Heart left ventricle (tissue), 13 donors: ENCODE measurements at regions not wholly inside any gene's neighbourhood (a gene's known extent, or its start where the extent isn't known, plus 50 kb on each side); places are given as distances from the start of the nearest gene placed in this dataset.

Experiments
- POLR2A ChIP-seq, 2 donors: fragments of 450-650 bp; IDR thresholded peaks; one replicate each; pipeline ENCODE4 v1.6.1; 2017; ENCODE audit warnings: antibody characterized with exemption in 2 of 2, mild to moderate bottlenecking in 2 of 2, moderate library complexity in 2 of 2
- TF ChIP-seq, protein P1 (sequence below), 12 donors: fragments of 200-600 bp; sonication (generic) in 4 of 12; IDR thresholded peaks; one replicate each; pipeline versions ENCODE4 v1.5.0 to v1.8.0; 2018 to 2022; ENCODE audit warnings: antibody characterized with exemption in 12 of 12, mild to moderate bottlenecking in 5 of 12
- donor health status: ischemic (EF 13 %, LVEDD 7.1; RV severe dilation, severe dysfunction).
- donor health status: DM: no; HTN: yes; CAD: no.
- donor health status: DM: no; HTN: no; CAD: no.
- donor health status: ischemic (EF 25% LVEDD 6.9; RV normal size, moderate dysfunction).
- donor health status: ischemic (EF 25% LVEDD 5.7; RV mildly dilated, moderate dysfunction).
- donor health status: ischemic (EF 35%, LVEDD 5.7; RV mildly dilated, moderate dysfunction).
- donor health status: nonischemic (EF 11% LVEDD 7.7; RV severe dilation, severe dysfunction).
- donor health status: DM: yes; HTN: yes; CAD: no.
- donor health status: PGD.
- donor health status: ischemic (EF 29% LVEDD 5.4; RV normal size, mild dysfunction).
- donor health status: nonischemic (EF 23%, LVEDD 6.1; RV moderate dilation, normal function).

DNA sequence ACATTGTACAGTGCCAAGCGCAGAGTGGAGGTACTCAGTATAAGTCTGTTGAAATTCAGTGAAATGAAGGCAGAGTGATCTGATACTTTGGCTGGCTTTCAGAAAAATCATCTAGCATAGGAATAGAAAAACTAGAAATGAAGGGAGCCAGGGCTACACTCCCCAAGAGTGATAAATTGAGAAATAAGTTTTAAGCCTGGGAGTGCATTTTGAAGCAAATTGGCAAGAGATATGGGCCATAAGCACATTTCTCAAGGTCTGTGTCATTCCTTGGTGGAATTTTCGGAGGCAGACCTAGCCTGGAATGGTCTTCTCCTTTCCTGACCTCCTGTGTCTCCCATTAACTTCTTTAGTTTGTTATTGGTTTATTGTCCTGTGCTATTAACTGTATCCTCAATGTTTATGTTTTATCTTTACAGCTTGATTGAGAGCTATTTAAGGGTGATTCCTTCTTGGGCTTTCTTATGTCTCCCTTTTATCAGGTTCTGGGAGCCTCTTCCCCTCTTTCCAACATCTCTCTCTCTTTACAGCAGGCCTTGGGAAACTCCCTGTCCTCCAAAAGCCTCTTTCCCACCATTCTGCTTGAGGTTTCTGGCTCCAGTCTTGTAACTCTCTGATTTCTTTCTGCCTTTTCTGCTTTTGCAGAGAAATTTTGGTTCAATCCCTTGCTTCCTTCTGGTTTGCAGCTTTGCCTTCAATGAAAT lies 649.5 kb downstream of the SLC4A3 start:
- TF ChIP-seq POLR2A (IDR thresholded peaks at IDR 0.05) = no peak
- TF ChIP-seq, protein P1, sequence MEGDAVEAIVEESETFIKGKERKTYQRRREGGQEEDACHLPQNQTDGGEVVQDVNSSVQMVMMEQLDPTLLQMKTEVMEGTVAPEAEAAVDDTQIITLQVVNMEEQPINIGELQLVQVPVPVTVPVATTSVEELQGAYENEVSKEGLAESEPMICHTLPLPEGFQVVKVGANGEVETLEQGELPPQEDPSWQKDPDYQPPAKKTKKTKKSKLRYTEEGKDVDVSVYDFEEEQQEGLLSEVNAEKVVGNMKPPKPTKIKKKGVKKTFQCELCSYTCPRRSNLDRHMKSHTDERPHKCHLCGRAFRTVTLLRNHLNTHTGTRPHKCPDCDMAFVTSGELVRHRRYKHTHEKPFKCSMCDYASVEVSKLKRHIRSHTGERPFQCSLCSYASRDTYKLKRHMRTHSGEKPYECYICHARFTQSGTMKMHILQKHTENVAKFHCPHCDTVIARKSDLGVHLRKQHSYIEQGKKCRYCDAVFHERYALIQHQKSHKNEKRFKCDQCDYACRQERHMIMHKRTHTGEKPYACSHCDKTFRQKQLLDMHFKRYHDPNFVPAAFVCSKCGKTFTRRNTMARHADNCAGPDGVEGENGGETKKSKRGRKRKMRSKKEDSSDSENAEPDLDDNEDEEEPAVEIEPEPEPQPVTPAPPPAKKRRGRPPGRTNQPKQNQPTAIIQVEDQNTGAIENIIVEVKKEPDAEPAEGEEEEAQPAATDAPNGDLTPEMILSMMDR (IDR thresholded peaks at IDR 0.05) = no peak
